ENCODE measurements at regions not wholly inside any gene's neighbourhood (a gene's known extent, or its start where the extent isn't known, plus 50 kb on each side); places are given as distances from the start of the nearest gene placed in this dataset.

DNA sequence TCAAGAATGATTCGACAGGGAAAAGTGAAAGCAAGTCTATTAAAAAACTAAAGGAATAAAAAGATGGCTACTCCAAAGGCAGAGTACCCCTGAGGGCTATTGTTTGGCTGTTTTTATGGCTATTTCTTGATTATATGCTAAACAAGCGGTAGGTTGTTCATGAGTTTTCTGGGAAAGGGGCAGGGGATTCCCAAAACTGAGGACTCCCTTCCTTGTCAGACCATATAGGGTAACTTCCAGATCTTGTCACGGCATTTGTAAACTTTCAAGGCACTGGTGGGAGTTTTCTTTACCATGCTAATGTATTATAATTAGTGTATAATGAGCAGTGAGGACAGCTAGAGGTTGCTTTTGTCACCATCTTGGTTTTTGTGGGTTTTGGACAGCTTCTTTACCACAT lies 474.9 kb upstream of the MC4R start:
- H3K27me3 ChIP-seq (ENCODE audit: control insufficient read depth, insufficient read depth, low read length): no peaks in the 10 kb centered on the region
- no peak overlapping the region for H3K4me3 ChIP-seq (ENCODE audit: low read depth, low read length)
- no peak overlapping the region for H3K27ac ChIP-seq (ENCODE audit: low read depth, low read length)
- no peaks in the 10 kb centered on the region; the same call in 1 of the 2 replicates for H3K9me3 ChIP-seq (ENCODE audit: control insufficient read depth, insufficient read depth, low read length)
- ChIA-PET POLR2A (no interaction called here), CTCF (no interaction called here)
- TF ChIP-seq, protein P1, sequence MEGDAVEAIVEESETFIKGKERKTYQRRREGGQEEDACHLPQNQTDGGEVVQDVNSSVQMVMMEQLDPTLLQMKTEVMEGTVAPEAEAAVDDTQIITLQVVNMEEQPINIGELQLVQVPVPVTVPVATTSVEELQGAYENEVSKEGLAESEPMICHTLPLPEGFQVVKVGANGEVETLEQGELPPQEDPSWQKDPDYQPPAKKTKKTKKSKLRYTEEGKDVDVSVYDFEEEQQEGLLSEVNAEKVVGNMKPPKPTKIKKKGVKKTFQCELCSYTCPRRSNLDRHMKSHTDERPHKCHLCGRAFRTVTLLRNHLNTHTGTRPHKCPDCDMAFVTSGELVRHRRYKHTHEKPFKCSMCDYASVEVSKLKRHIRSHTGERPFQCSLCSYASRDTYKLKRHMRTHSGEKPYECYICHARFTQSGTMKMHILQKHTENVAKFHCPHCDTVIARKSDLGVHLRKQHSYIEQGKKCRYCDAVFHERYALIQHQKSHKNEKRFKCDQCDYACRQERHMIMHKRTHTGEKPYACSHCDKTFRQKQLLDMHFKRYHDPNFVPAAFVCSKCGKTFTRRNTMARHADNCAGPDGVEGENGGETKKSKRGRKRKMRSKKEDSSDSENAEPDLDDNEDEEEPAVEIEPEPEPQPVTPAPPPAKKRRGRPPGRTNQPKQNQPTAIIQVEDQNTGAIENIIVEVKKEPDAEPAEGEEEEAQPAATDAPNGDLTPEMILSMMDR (IDR thresholded peaks at IDR 0.05; ENCODE audit: low read depth, low read length): no peak
- DNase-seq (ENCODE audit: low read depth, low spot score): no peak

DNA sequence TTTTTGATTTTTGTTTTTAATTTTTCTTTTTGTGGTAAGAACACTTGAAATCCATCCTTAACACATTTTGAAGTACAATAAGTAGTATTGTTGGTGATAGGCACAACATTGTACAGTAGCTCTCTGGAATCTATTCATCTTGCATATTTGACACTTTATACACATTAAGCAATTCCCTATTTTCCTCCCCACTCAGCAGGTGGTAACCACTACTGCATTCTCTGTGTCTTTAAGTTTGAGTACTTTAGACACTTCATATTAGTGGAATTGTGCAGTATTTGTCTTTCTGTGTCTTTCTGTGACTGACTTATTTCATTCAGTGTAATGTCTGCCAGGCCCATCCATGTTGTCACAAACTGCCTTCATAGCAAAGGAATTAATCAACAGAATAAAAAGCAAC lies 471.7 kb upstream of the CDH20 start:
- TF ChIP-seq, protein P1 (IDR thresholded peaks at IDR 0.05; ENCODE audit: low read depth, low read length): no peak
- Histone ChIP-seq H3K9me3 (ENCODE audit: control insufficient read depth, insufficient read depth, low read length) (peaks cover 4% of the 10 kb centered on the region), H3K4me3 (ENCODE audit: low read depth, low read length) (no peak overlapping the region), H3K27ac (ENCODE audit: low read depth, low read length) (no peak overlapping the region), H3K27me3 (ENCODE audit: control insufficient read depth, insufficient read depth, low read length) (no peaks in the 10 kb centered on the region)
- ChIA-PET CTCF (no interaction called here), POLR2A (no interaction called here)
- no peak for DNase-seq (ENCODE audit: low read depth, low spot score)

DNA sequence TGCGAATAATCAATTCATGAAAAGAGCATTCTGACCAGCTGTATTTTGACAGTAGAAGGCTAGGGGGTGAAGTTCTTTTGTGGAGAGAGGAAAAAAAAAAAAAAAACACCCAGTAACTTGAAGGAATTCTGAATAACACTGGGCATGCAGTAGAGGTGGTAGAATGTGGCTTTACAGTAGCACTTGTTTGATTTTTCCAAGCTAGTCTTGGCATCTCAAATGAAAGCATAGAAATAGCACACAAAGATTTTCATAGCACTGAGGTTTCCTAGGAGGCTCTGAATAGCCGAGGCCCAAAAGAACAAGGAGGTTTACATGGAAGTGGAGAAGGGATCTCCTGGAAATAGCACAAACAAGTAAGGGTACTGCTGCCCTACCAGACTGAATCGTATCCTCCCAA lies 470.2 kb upstream of the CDH20 start:
- ChIA-PET POLR2A (no interaction called here), CTCF (no interaction called here)
- H3K4me3 ChIP-seq (ENCODE audit: low read depth, low read length): no peak overlapping the region
- TF ChIP-seq, protein P1 (IDR thresholded peaks at IDR 0.05; ENCODE audit: low read depth, low read length): no peak
- H3K27ac ChIP-seq (ENCODE audit: low read depth, low read length): no peak overlapping the region
- DNase-seq (ENCODE audit: low read depth, low spot score): no peak
- no peaks in the 10 kb centered on the region for H3K27me3 ChIP-seq (ENCODE audit: control insufficient read depth, insufficient read depth, low read length)
- H3K9me3 ChIP-seq (ENCODE audit: control insufficient read depth, insufficient read depth, low read length): peaks cover 4% of the 10 kb centered on the region

DNA sequence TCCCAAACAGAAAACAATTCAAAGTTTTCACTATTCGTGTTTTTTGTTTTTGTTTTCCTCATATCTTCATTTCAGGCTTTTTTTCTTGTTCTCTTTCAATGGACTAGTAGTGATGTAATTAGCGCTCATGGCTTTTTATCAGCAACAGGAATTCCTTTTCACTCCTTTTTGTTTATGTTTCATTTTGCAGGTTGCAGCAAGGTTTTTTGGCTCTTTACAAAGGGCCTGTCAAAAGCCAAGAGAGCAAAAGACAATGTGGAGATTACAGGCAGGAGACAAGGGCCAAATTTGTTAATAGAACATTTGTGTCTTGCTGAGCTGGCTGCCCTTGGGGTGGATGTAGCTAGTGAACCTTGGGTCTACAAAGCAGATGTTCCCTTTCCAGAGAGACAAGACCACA lies 467.4 kb upstream of the CDH20 start:
- Histone ChIP-seq H3K27me3 (ENCODE audit: control insufficient read depth, insufficient read depth, low read length) (no peaks in the 10 kb centered on the region), H3K4me3 (ENCODE audit: low read depth, low read length) (no peak overlapping the region), H3K27ac (ENCODE audit: low read depth, low read length) (no peak overlapping the region), H3K9me3 (ENCODE audit: control insufficient read depth, insufficient read depth, low read length) (peaks cover 4% of the 10 kb centered on the region)
- POLR2A ChIA-PET: no interaction called here
- no peak for DNase-seq (ENCODE audit: low read depth, low spot score)
- CTCF ChIA-PET: no interaction called here
- TF ChIP-seq, protein P1 (IDR thresholded peaks at IDR 0.05; ENCODE audit: low read depth, low read length): no peak

DNA sequence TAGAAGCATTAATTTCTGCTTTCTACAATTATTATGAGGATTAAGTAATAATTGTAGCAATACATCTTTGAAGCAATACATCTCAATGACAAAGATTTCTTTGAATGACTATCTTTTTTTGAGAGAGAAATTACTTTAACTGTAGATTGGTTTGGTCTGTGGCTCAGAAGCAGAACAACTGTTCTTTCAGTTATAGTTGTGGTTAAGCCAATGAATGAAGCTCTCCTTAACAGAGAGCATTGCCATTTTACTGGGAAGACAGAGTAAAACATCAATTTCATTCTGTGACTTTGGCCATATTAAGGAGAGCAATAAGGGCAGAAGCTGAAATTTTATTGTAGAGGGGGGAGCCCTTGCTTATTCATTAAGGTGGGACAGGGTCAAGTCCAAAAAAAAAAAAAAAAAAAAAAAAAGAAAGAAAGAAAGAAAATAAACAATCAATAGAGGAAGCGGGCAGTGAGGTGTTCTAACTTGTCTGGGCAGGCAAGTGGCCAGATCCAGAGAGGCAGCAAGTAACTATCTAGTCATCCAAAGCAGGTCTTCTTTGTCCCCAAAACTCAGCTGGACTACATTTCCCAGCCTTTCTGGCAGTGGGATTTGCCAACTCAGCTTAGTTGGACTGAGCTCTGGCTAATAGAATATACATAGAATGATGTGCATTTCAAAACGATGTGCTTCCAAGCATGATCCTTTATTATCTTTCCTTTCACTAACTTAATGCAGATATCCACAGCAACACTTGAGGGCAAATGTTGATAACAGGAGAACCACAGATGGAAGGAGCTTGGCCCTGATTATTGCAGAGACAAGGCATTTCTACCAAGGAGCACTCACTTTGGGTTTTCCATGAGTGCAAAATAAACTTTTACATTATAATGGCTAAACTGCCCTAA lies 462.7 kb upstream of the CDH20 start:
- Histone ChIP-seq H3K9me3 (ENCODE audit: control insufficient read depth, insufficient read depth, low read length) (peaks cover 3% of the 10 kb centered on the region), H3K4me3 (ENCODE audit: low read depth, low read length) (no peak overlapping the region), H3K27me3 (ENCODE audit: control insufficient read depth, insufficient read depth, low read length) (no peaks in the 10 kb centered on the region), H3K27ac (ENCODE audit: low read depth, low read length) (no peak overlapping the region)
- POLR2A ChIA-PET: no interaction called here
- TF ChIP-seq, protein P1 (IDR thresholded peaks at IDR 0.05; ENCODE audit: low read depth, low read length): no peak
- no peak for DNase-seq (ENCODE audit: low read depth, low spot score)
- CTCF ChIA-PET: no interaction called here

Measured in AG04450 (cell line).